ENCODE measurements at regions not wholly inside any gene's neighbourhood (a gene's known extent, or its start where the extent isn't known, plus 50 kb on each side); places are given as distances from the start of the nearest gene placed in this dataset.
"Not testable (repeated sequence)": the region's sequence is repeated elsewhere in the genome, so short reads cannot be mapped to it uniquely, and the experiment has no call there.

DNA sequence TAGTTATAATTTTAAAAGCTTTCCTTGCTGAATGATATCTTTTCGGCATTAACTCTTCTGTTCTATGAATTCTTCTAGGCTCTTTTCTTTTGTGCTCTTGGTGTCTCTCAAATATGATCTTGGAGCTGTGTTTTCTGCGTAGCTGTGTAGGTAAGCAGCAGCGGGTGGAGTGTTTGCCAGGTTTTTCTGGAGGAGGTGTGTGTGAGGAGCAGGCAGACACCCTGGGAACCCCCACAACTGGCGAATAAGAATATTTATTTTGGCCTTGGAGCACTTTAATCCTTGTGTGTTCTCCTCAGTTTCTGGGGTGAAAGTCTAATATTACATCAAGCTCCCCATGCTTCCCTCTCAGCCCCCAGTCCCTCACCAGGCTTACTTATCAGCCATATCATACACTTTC lies 232.0 kb upstream of the FANCL start:
- Histone ChIP-seq H3K36me3 (ENCODE audit: insufficient read depth, low read length) (no peaks in the 10 kb centered on the region), H3K9me3 (ENCODE audit: low read length) (no peaks in the 10 kb centered on the region), H3K79me2 (replicated peaks; ENCODE audit: insufficient read depth, low read length) (no peaks in the 10 kb centered on the region), H3K27ac (ENCODE audit: low read length) (no peak overlapping the region), H3F3A (ENCODE audit: insufficient read depth, low read length, poor library complexity, severe bottlenecking) (no peaks in the 10 kb centered on the region), H3K4me2 (ENCODE audit: low read length) (no peak overlapping the region), H3K4me3 (ENCODE audit: low read length) (no peak overlapping the region), H3K9ac (ENCODE audit: low read length) (no peak overlapping the region), H3K9me2 (ENCODE audit: insufficient read depth, low read length) (no peaks in the 10 kb centered on the region), H3K27me3 (ENCODE audit: insufficient read depth, low read depth, low read length) (no peaks in the 10 kb centered on the region), H2AFZ (ENCODE audit: low read depth, low read length) (no peak overlapping the region), H4K20me1 (ENCODE audit: insufficient read depth) (no peaks in the 10 kb centered on the region)
- TF ChIP-seq RAD21 (conservative IDR thresholded peaks at IDR 0.05) (no peak), EP300 (conservative IDR thresholded peaks at IDR 0.05; ENCODE audit: poor library complexity, severe bottlenecking) (no peak), POLR2AphosphoS5 (IDR thresholded peaks at IDR 0.05) (no peak), EZH2 (IDR thresholded peaks at IDR 0.05; ENCODE audit: borderline replicate concordance, insufficient read depth, low read length, poor library complexity, severe bottlenecking) (no peak), SMC3 (conservative IDR thresholded peaks at IDR 0.05; ENCODE audit: poor library complexity) (no peak), MXI1 (conservative IDR thresholded peaks at IDR 0.05; ENCODE audit: poor library complexity, severe bottlenecking) (no peak), TAF1 (IDR thresholded peaks at IDR 0.05; ENCODE audit: low read depth) (no peak)
- TF ChIP-seq, protein P1, sequence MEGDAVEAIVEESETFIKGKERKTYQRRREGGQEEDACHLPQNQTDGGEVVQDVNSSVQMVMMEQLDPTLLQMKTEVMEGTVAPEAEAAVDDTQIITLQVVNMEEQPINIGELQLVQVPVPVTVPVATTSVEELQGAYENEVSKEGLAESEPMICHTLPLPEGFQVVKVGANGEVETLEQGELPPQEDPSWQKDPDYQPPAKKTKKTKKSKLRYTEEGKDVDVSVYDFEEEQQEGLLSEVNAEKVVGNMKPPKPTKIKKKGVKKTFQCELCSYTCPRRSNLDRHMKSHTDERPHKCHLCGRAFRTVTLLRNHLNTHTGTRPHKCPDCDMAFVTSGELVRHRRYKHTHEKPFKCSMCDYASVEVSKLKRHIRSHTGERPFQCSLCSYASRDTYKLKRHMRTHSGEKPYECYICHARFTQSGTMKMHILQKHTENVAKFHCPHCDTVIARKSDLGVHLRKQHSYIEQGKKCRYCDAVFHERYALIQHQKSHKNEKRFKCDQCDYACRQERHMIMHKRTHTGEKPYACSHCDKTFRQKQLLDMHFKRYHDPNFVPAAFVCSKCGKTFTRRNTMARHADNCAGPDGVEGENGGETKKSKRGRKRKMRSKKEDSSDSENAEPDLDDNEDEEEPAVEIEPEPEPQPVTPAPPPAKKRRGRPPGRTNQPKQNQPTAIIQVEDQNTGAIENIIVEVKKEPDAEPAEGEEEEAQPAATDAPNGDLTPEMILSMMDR (IDR thresholded peaks at IDR 0.05; ENCODE audit: poor library complexity, severe bottlenecking), result no peak
- TF ChIP-seq, protein P2, sequence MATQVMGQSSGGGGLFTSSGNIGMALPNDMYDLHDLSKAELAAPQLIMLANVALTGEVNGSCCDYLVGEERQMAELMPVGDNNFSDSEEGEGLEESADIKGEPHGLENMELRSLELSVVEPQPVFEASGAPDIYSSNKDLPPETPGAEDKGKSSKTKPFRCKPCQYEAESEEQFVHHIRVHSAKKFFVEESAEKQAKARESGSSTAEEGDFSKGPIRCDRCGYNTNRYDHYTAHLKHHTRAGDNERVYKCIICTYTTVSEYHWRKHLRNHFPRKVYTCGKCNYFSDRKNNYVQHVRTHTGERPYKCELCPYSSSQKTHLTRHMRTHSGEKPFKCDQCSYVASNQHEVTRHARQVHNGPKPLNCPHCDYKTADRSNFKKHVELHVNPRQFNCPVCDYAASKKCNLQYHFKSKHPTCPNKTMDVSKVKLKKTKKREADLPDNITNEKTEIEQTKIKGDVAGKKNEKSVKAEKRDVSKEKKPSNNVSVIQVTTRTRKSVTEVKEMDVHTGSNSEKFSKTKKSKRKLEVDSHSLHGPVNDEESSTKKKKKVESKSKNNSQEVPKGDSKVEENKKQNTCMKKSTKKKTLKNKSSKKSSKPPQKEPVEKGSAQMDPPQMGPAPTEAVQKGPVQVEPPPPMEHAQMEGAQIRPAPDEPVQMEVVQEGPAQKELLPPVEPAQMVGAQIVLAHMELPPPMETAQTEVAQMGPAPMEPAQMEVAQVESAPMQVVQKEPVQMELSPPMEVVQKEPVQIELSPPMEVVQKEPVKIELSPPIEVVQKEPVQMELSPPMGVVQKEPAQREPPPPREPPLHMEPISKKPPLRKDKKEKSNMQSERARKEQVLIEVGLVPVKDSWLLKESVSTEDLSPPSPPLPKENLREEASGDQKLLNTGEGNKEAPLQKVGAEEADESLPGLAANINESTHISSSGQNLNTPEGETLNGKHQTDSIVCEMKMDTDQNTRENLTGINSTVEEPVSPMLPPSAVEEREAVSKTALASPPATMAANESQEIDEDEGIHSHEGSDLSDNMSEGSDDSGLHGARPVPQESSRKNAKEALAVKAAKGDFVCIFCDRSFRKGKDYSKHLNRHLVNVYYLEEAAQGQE (IDR thresholded peaks at IDR 0.05; ENCODE audit: borderline replicate concordance), result no peak

DNA sequence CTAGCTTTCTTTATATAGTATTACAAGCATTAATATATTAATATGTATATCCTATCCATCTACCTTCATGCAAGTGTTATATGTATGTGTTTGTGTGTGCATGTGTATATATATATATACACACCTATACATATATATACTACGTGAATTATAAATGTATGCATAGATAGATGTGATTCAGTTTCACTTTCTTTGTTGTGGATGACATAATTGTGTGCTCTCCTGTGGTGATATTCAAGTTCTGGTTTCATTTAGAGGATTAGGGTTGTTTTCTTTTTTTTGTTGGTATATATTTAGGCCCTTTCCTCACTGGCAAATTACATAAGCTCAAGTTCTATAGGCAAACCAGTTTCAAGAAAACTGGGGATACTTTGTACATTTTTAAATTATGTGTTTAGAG lies 225.7 kb upstream of the FANCL start:
- H3K9me2 ChIP-seq (ENCODE audit: insufficient read depth, low read length), result no peaks in the 10 kb centered on the region
- no peak overlapping the region for H3K9ac ChIP-seq (ENCODE audit: low read length)
- H3K9me3 ChIP-seq (ENCODE audit: low read length), result no peaks in the 10 kb centered on the region
- no peaks in the 10 kb centered on the region for H3K36me3 ChIP-seq (ENCODE audit: insufficient read depth, low read length)
- H2AFZ ChIP-seq (ENCODE audit: low read depth, low read length), result no peak overlapping the region
- H3F3A ChIP-seq (ENCODE audit: insufficient read depth, low read length, poor library complexity, severe bottlenecking), result no peaks in the 10 kb centered on the region
- H3K27ac ChIP-seq (ENCODE audit: low read length), result no peak overlapping the region
- no peak for TF ChIP-seq TAF1 (IDR thresholded peaks at IDR 0.05; ENCODE audit: low read depth)
- no peak for TF ChIP-seq EZH2 (IDR thresholded peaks at IDR 0.05; ENCODE audit: borderline replicate concordance, insufficient read depth, low read length, poor library complexity, severe bottlenecking)
- TF ChIP-seq RAD21 (conservative IDR thresholded peaks at IDR 0.05), result no peak
- TF ChIP-seq, protein P1 (IDR thresholded peaks at IDR 0.05; ENCODE audit: poor library complexity, severe bottlenecking), result no peak
- no peak for TF ChIP-seq EP300 (conservative IDR thresholded peaks at IDR 0.05; ENCODE audit: poor library complexity, severe bottlenecking)
- TF ChIP-seq, protein P2 (IDR thresholded peaks at IDR 0.05; ENCODE audit: borderline replicate concordance), result no peak
- no peak for TF ChIP-seq SMC3 (conservative IDR thresholded peaks at IDR 0.05; ENCODE audit: poor library complexity)
- TF ChIP-seq POLR2AphosphoS5 (IDR thresholded peaks at IDR 0.05), result no peak
- no peak for TF ChIP-seq MXI1 (conservative IDR thresholded peaks at IDR 0.05; ENCODE audit: poor library complexity, severe bottlenecking)
- H3K4me3 ChIP-seq (ENCODE audit: low read length), result no peak overlapping the region
- H4K20me1 ChIP-seq (ENCODE audit: insufficient read depth), result no peaks in the 10 kb centered on the region
- H3K4me2 ChIP-seq (ENCODE audit: low read length), result no peak overlapping the region
- H3K27me3 ChIP-seq (ENCODE audit: insufficient read depth, low read depth, low read length), result no peaks in the 10 kb centered on the region
- H3K79me2 ChIP-seq (replicated peaks; ENCODE audit: insufficient read depth, low read length), result no peaks in the 10 kb centered on the region

DNA sequence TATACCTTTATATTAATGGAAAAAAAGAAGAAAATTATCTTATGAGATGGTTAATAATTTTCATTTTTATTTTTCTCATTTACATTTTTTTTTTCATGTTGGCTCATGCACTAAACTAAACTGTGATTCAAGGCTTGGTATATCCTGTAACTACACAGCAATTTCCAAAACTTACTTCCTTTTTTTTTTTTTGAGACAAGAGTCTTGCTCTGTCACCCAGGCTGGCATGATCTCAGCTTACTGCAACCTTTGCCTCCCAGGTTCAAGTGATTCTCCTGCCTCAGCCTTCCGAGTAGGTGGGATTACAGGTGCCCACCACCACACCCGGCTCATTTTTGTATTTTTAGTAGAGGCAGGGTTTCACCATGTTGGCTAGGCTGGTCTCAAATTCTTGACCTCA lies 224.9 kb upstream of the FANCL start:
- not testable (repeated sequence) for H3K9ac ChIP-seq (ENCODE audit: low read length); H4K20me1 ChIP-seq (ENCODE audit: insufficient read depth); H3K27me3 ChIP-seq (ENCODE audit: insufficient read depth, low read depth, low read length); H3K9me3 ChIP-seq (ENCODE audit: low read length); H3K9me2 ChIP-seq (ENCODE audit: insufficient read depth, low read length); H3K36me3 ChIP-seq (ENCODE audit: insufficient read depth, low read length); H3K4me3 ChIP-seq (ENCODE audit: low read length); H3K4me2 ChIP-seq (ENCODE audit: low read length); H2AFZ ChIP-seq (ENCODE audit: low read depth, low read length); H3F3A ChIP-seq (ENCODE audit: insufficient read depth, low read length, poor library complexity, severe bottlenecking); H3K27ac ChIP-seq (ENCODE audit: low read length); H3K79me2 ChIP-seq (replicated peaks; ENCODE audit: insufficient read depth, low read length)
